KMS-11 (cell line): ENCODE measurements at regions not wholly inside any gene's neighbourhood (a gene's known extent, or its start where the extent isn't known, plus 50 kb on each side); places are given as distances from the start of the nearest gene placed in this dataset.
A peak's percentile ranks its signal among the peaks of the same experiment; 100 is the strongest.

ENCODE experiments used
- H2AFZ ChIP-seq: fragments of 200-600 bp; sonication (generic); 2 replicates; pipeline ENCODE4 v1.6.1; 2016; ENCODE audit warnings: antibody characterized with exemption, mixed run types, low read depth
- H3K27ac ChIP-seq: fragments of 200-600 bp; sonication (generic); 2 replicates; pipeline ENCODE4 v1.6.1; 2016; ENCODE audit warnings: mild to moderate bottlenecking, mixed run types
- H3K27me3 ChIP-seq: fragments of 200-600 bp; sonication (generic); 2 replicates; pipeline ENCODE4 v1.6.1; 2017; ENCODE audit warnings: mild to moderate bottlenecking, low read depth, mixed run types, moderate library complexity; ENCODE audit not compliant: insufficient read depth
- H3K36me3 ChIP-seq: fragments of 200-600 bp; sonication (generic); 2 replicates; pipeline ENCODE4 v1.6.1; 2017; ENCODE audit warnings: mild to moderate bottlenecking, mixed run types; ENCODE audit not compliant: insufficient read depth
- H3K4me1 ChIP-seq: fragments of 200-600 bp; sonication (generic); 2 replicates; pipeline ENCODE4 v1.6.1; 2016; ENCODE audit warnings: mild to moderate bottlenecking, low read depth, mixed run types; ENCODE audit not compliant: poor library complexity, severe bottlenecking
- H3K4me2 ChIP-seq: fragments of 200-600 bp; sonication (generic); 2 replicates; pipeline ENCODE4 v1.7.0; 2016; ENCODE audit warnings: mild to moderate bottlenecking, mixed run types
- H3K4me3 ChIP-seq: fragments of 200-600 bp; sonication (generic); IDR thresholded peaks from 2 replicates; pipeline ENCODE4 v1.6.1; 2017; ENCODE audit warnings: low read depth, low read length, mixed read lengths; ENCODE audit not compliant: insufficient read depth
- H3K79me2 ChIP-seq: fragments of 200-600 bp; sonication (generic); 2 replicates; pipeline ENCODE4 v1.6.1; 2016; ENCODE audit warnings: low read depth, mixed run types; ENCODE audit not compliant: insufficient read depth
- H3K9ac ChIP-seq: fragments of 200-600 bp; sonication (generic); 2 replicates; pipeline ENCODE4 v1.6.1; 2016; ENCODE audit warnings: mild to moderate bottlenecking, mixed run types
- H4K20me1 ChIP-seq: fragments of 200-600 bp; sonication (generic); 2 replicates; pipeline ENCODE4 v1.6.1; 2016; ENCODE audit warnings: mild to moderate bottlenecking, mixed run types; ENCODE audit not compliant: insufficient read depth
- TF ChIP-seq, protein P1 (sequence below): fragments of 200-600 bp; sonication (generic); conservative IDR thresholded peaks from 2 replicates; pipeline ENCODE4 v1.6.1; 2017; ENCODE audit warnings: low read depth, mild to moderate bottlenecking, antibody characterized with exemption, low read length, moderate library complexity, mixed read lengths

DNA sequence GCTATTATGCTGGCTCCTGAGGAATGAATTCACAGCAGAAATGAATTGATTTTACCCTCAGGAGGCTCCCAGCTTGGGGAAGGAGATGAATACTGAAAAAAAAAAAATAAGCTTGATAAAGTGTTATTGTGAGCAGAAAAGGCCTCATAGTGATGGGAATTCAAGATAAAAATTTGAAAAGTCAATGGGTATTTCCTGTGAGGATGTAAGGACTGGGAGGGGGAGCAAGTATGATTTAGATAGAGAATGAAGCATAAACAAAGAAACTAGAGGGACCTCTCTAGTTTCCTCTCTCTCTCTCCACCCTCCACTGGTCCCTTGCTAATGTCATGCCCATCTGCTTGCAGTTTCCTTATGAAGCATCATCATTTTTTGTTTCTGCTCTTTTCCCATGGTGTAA, 439.0 kb upstream of the PLXNA2 start:
- Histone ChIP-seq H4K20me1 (no peaks in the 10 kb centered on the region), H3K27ac (no peak overlapping the region), H3K4me3 (no peak overlapping the region), H3K9ac (no peak overlapping the region), H2AFZ (no peak overlapping the region), H3K79me2 (no peaks in the 10 kb centered on the region), H3K27me3 (no peaks in the 10 kb centered on the region), H3K36me3 (no peaks in the 10 kb centered on the region), H3K4me1 (peaks cover 54% of the 10 kb centered on the region), H3K4me2 (no peak overlapping the region)
- TF ChIP-seq, protein P1, sequence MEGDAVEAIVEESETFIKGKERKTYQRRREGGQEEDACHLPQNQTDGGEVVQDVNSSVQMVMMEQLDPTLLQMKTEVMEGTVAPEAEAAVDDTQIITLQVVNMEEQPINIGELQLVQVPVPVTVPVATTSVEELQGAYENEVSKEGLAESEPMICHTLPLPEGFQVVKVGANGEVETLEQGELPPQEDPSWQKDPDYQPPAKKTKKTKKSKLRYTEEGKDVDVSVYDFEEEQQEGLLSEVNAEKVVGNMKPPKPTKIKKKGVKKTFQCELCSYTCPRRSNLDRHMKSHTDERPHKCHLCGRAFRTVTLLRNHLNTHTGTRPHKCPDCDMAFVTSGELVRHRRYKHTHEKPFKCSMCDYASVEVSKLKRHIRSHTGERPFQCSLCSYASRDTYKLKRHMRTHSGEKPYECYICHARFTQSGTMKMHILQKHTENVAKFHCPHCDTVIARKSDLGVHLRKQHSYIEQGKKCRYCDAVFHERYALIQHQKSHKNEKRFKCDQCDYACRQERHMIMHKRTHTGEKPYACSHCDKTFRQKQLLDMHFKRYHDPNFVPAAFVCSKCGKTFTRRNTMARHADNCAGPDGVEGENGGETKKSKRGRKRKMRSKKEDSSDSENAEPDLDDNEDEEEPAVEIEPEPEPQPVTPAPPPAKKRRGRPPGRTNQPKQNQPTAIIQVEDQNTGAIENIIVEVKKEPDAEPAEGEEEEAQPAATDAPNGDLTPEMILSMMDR = no peak

DNA sequence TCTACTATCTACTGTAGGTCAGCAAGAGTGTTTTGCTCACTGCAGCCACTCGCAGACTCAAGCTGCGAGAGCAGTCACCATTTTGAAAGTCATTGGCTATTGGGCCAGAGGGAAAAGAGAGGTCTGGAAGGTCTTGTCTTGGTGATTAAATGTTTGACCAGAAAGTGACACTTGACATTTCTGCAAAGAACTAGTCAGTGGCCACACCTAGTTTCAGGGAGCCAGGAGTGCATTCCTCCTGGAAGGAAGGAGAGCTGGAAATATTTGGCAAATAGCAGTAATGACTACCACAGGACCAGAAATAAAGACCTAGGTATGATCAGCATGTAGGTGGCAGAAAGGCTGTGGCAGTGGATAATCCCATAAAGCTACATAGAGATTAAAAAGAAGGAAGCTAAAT, 440.0 kb upstream of the PLXNA2 start:
- Histone ChIP-seq H3K4me1 (peaks cover 57% of the 10 kb centered on the region), H3K9ac (no peak overlapping the region), H4K20me1 (no peaks in the 10 kb centered on the region), H3K27me3 (no peaks in the 10 kb centered on the region), H3K36me3 (no peaks in the 10 kb centered on the region), H2AFZ (no peak overlapping the region), H3K79me2 (no peaks in the 10 kb centered on the region), H3K4me2 (no peak overlapping the region), H3K27ac (no peak overlapping the region), H3K4me3 (no peak overlapping the region)
- TF ChIP-seq, protein P1 = no peak

DNA sequence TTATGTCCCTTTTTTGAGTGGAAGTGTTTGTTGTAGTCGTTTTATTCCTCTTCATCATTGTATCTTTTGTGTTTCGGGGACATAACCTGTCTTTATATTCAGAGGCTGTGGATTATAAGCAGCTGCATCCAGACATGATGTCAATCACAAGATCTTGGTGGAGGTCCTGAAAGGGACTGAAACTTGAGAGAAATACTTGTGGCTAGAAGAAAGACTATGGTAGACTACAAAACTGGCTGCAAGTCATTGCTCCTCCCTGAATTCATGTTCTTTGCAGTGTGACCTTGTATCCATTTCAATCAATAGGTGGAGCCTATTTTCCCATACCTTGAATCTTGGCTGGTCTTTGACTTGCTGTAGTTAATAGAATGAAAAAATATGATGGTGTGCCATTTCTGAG, 442.4 kb upstream of the PLXNA2 start:
- peak overlapping the region; percentile 0; the same call in 1 of the 2 replicates for H3K9ac ChIP-seq
- H3K4me2 ChIP-seq = peak overlapping the region; percentile 48
- H4K20me1 ChIP-seq = no peaks in the 10 kb centered on the region
- TF ChIP-seq, protein P1 = no peak
- H3K27me3 ChIP-seq = no peaks in the 10 kb centered on the region
- H3K79me2 ChIP-seq = no peaks in the 10 kb centered on the region
- peak overlapping the region; percentile 60 for H3K4me3 ChIP-seq
- peak overlapping the region; percentile 12 for H2AFZ ChIP-seq
- peaks cover 76% of the 10 kb centered on the region for H3K4me1 ChIP-seq
- H3K36me3 ChIP-seq = no peaks in the 10 kb centered on the region
- peak overlapping the region; percentile 53 for H3K27ac ChIP-seq

DNA sequence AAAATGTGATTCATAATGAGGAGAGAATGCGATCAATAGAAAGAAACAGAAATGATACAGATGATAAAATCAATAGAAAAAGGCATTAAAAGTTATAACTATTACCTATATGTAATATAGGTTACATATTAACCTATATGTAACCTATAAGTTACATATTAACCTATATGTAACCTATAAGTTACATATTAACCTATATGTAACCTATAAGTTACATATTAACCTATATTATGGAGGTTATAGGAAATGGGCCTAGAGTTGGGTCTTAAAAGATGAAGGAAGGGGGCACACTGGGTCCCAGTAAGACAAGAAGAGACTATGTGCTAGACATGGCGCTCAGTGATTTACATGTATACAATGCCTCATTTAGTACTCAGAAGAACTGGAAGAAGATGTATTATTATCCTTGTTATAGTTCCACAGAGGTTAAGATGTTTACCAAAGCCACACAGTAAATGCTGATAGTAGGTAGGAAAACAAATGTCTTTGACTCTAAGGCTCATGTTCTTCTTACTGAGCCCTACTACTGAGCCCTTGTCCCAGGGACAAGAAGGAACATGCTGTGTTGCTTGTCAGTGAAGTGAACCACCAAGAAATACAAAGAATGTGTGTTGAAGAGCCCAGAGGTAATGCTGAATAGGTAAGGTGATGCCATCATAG, 444.6 kb upstream of the PLXNA2 start:
- H2AFZ ChIP-seq = no peak overlapping the region
- no peaks in the 10 kb centered on the region for H3K27me3 ChIP-seq
- no peak overlapping the region for H3K9ac ChIP-seq
- no peaks in the 10 kb centered on the region for H3K36me3 ChIP-seq
- no peak overlapping the region for H3K4me3 ChIP-seq
- no peak overlapping the region for H3K4me2 ChIP-seq
- no peaks in the 10 kb centered on the region for H3K79me2 ChIP-seq
- TF ChIP-seq, protein P1 = no peak
- no peaks in the 10 kb centered on the region for H4K20me1 ChIP-seq
- no peak overlapping the region for H3K27ac ChIP-seq
- H3K4me1 ChIP-seq = peaks cover 68% of the 10 kb centered on the region
